ENCODE measurements at regions not wholly inside any gene's neighbourhood (a gene's known extent, or its start where the extent isn't known, plus 50 kb on each side); places are given as distances from the start of the nearest gene placed in this dataset.

DNA sequence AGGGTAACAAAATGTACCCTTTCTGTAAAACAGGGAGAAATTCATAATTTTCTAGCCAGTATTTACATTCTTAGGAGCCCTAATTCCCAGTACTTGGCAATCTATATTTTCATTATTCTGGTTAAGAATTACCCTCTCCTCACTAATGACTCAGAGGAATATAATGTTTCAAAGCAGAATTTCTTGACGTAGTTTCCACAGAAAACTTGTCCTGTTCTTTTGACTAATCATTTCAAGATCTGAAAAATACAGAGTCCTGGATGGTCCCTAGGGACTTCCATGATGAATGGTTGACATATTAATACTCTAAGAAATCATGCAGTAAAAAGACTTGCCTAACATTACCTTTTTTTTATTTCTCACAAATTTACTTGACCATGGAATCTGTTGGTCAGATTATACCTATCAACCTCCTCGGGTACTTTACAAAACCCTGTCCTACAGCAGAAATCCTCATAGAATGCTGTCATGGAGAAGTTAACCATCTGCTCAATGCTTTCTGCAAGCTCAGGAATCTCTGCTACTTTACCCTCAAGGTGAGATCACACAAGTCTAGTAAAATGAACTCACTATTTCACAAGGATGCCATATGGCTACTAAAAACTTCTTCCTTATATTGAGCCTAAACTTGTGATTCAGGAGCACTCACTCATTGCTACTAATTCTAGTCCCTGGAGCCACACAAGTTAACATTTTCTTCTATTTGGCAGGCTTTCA is 202.1 kb upstream of the CNR1 start:
- TF ChIP-seq, protein P1, sequence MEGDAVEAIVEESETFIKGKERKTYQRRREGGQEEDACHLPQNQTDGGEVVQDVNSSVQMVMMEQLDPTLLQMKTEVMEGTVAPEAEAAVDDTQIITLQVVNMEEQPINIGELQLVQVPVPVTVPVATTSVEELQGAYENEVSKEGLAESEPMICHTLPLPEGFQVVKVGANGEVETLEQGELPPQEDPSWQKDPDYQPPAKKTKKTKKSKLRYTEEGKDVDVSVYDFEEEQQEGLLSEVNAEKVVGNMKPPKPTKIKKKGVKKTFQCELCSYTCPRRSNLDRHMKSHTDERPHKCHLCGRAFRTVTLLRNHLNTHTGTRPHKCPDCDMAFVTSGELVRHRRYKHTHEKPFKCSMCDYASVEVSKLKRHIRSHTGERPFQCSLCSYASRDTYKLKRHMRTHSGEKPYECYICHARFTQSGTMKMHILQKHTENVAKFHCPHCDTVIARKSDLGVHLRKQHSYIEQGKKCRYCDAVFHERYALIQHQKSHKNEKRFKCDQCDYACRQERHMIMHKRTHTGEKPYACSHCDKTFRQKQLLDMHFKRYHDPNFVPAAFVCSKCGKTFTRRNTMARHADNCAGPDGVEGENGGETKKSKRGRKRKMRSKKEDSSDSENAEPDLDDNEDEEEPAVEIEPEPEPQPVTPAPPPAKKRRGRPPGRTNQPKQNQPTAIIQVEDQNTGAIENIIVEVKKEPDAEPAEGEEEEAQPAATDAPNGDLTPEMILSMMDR (IDR thresholded peaks at IDR 0.05; ENCODE audit: low read depth, low read length): no peak
- TF ChIP-seq POLR2A (IDR thresholded peaks at IDR 0.05; ENCODE audit: extremely low read depth, insufficient read length) (no peak), MAX (IDR thresholded peaks at IDR 0.05; ENCODE audit: low read depth, low read length) (no peak), MYC (IDR thresholded peaks at IDR 0.05; ENCODE audit: low read depth, low read length) (no peak)
